ENCODE measurements at regions not wholly inside any gene's neighbourhood (a gene's known extent, or its start where the extent isn't known, plus 50 kb on each side); places are given as distances from the start of the nearest gene placed in this dataset.

GRCh38 chr4:167622481-167623240, 388.4 kb upstream of the SPOCK3 start:
- TF ChIP-seq, protein P1, sequence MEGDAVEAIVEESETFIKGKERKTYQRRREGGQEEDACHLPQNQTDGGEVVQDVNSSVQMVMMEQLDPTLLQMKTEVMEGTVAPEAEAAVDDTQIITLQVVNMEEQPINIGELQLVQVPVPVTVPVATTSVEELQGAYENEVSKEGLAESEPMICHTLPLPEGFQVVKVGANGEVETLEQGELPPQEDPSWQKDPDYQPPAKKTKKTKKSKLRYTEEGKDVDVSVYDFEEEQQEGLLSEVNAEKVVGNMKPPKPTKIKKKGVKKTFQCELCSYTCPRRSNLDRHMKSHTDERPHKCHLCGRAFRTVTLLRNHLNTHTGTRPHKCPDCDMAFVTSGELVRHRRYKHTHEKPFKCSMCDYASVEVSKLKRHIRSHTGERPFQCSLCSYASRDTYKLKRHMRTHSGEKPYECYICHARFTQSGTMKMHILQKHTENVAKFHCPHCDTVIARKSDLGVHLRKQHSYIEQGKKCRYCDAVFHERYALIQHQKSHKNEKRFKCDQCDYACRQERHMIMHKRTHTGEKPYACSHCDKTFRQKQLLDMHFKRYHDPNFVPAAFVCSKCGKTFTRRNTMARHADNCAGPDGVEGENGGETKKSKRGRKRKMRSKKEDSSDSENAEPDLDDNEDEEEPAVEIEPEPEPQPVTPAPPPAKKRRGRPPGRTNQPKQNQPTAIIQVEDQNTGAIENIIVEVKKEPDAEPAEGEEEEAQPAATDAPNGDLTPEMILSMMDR (conservative IDR thresholded peaks at IDR 0.05 in 1 of 2, IDR thresholded peaks at IDR 0.05 in 1 of 2; ENCODE audit: extremely low read depth in 1 of 2, insufficient read depth in 1 of 2, low read depth in 1 of 2, low read length in 2 of 2): peak; percentile 83 to 95
- TF ChIP-seq EZH2 (IDR thresholded peaks at IDR 0.05; ENCODE audit: borderline replicate concordance, low read length): no peak
